ENCODE measurements at regions not wholly inside any gene's neighbourhood (a gene's known extent, or its start where the extent isn't known, plus 50 kb on each side); places are given as distances from the start of the nearest gene placed in this dataset.

- no peak for TF ChIP-seq EZH2 (IDR thresholded peaks at IDR 0.05; ENCODE audit: low read depth)
- TF ChIP-seq CTCF (conservative IDR thresholded peaks at IDR 0.05): no peak
- no peak for DNase-seq
- Histone ChIP-seq H3K9me2 (ENCODE audit: insufficient read depth) (no peaks in the 10 kb centered on the region), H3F3A (ENCODE audit: insufficient read depth, low read depth) (no peaks in the 10 kb centered on the region), H3K79me2 (ENCODE audit: low read depth) (no peaks in the 10 kb centered on the region), H3K27ac (no peak overlapping the region), H3K4me1 (replicated peaks; ENCODE audit: insufficient read depth) (no peaks in the 10 kb centered on the region), H3K4me3 (no peak overlapping the region), H2AFZ (no peak overlapping the region), H3K4me2 (no peak overlapping the region), H4K20me1 (ENCODE audit: insufficient read depth) (peaks cover 7% of the 10 kb centered on the region; the same call in 1 of the 2 replicates), H3K9me3 (ENCODE audit: insufficient read depth, low read depth) (no peaks in the 10 kb centered on the region), H3K36me3 (ENCODE audit: low read depth) (no peaks in the 10 kb centered on the region), H3K27me3 (ENCODE audit: insufficient read depth, low read depth) (peaks cover 98% of the 10 kb centered on the region)
- CTCF ChIA-PET: no interaction called here
- BruUV-seq (replicated peaks): no TSS peak
- POLR2A ChIA-PET (ENCODE audit: unreplicated experiment): no interaction called here
- intact Hi-C loops (cut with micrococcal nuclease; ENCODE audit: unreplicated experiment): no loop called here
These were observed 171.2 kb downstream of the WSCD1 start for GRCh38 chr17:6241381-6241780.

- TF ChIP-seq EZH2 (IDR thresholded peaks at IDR 0.05; ENCODE audit: low read depth) (no peak), CTCF (conservative IDR thresholded peaks at IDR 0.05) (no peak)
- no peaks in the 10 kb centered on the region for H3K4me1 ChIP-seq (replicated peaks; ENCODE audit: insufficient read depth)
- no peak overlapping the region for H3K4me3 ChIP-seq
- peaks cover 7% of the 10 kb centered on the region; the same call in 1 of the 2 replicates for H4K20me1 ChIP-seq (ENCODE audit: insufficient read depth)
- no peaks in the 10 kb centered on the region for H3K36me3 ChIP-seq (ENCODE audit: low read depth)
- no peaks in the 10 kb centered on the region; the same call in 1 of the 2 replicates for H3K9me3 ChIP-seq (ENCODE audit: insufficient read depth, low read depth)
- no peak overlapping the region for H2AFZ ChIP-seq
- H3K27ac ChIP-seq: no peak overlapping the region
- BruUV-seq (replicated peaks): no TSS peak
- CTCF ChIA-PET: no interaction called here
- H3K79me2 ChIP-seq (ENCODE audit: low read depth): no peaks in the 10 kb centered on the region
- intact Hi-C loops (cut with micrococcal nuclease; ENCODE audit: unreplicated experiment): no loop called here
- no peaks in the 10 kb centered on the region for H3K9me2 ChIP-seq (ENCODE audit: insufficient read depth)
- H3K27me3 ChIP-seq (ENCODE audit: insufficient read depth, low read depth): peaks cover 100% of the 10 kb centered on the region
- H3F3A ChIP-seq (ENCODE audit: insufficient read depth, low read depth): no peaks in the 10 kb centered on the region
- no peak overlapping the region for H3K4me2 ChIP-seq
- DNase-seq: no peak
- POLR2A ChIA-PET (ENCODE audit: unreplicated experiment): no interaction called here
These were observed 170.4 kb downstream of the WSCD1 start for GRCh38 chr17:6240601-6241000.

- no peaks in the 10 kb centered on the region for H3K9me2 ChIP-seq (ENCODE audit: insufficient read depth)
- no peaks in the 10 kb centered on the region for H3K36me3 ChIP-seq (ENCODE audit: low read depth)
- no peak overlapping the region for H3K4me2 ChIP-seq
- no peak for DNase-seq
- no peak overlapping the region for H2AFZ ChIP-seq
- H3F3A ChIP-seq (ENCODE audit: insufficient read depth, low read depth): no peaks in the 10 kb centered on the region
- intact Hi-C loops (cut with micrococcal nuclease; ENCODE audit: unreplicated experiment): no loop called here
- no peak for TF ChIP-seq CTCF (conservative IDR thresholded peaks at IDR 0.05)
- TF ChIP-seq EZH2 (IDR thresholded peaks at IDR 0.05; ENCODE audit: low read depth): no peak
- H3K9me3 ChIP-seq (ENCODE audit: insufficient read depth, low read depth): no peaks in the 10 kb centered on the region; the same call in 1 of the 2 replicates
- BruUV-seq (replicated peaks): no TSS peak
- peaks cover 7% of the 10 kb centered on the region; the same call in 1 of the 2 replicates for H4K20me1 ChIP-seq (ENCODE audit: insufficient read depth)
- ChIA-PET CTCF (no interaction called here), POLR2A (ENCODE audit: unreplicated experiment) (no interaction called here)
- no peaks in the 10 kb centered on the region for H3K79me2 ChIP-seq (ENCODE audit: low read depth)
- no peak overlapping the region for H3K4me3 ChIP-seq
- H3K27ac ChIP-seq: no peak overlapping the region
- peaks cover 99% of the 10 kb centered on the region for H3K27me3 ChIP-seq (ENCODE audit: insufficient read depth, low read depth)
- H3K4me1 ChIP-seq (replicated peaks; ENCODE audit: insufficient read depth): no peaks in the 10 kb centered on the region
These were observed 169.8 kb downstream of the WSCD1 start for GRCh38 chr17:6240001-6240400.
